GM19324 (cell line): ENCODE measurements at regions not wholly inside any gene's neighbourhood (a gene's known extent, or its start where the extent isn't known, plus 50 kb on each side); places are given as distances from the start of the nearest gene placed in this dataset.

Source experiments
- ATAC-seq: cut with Tn5 transposase; IDR thresholded peaks from one replicate; pipeline ENCODE4 v1.9.1; 2021; ENCODE audit warnings: mild to moderate bottlenecking, moderate library complexity; ENCODE audit not compliant: unreplicated experiment, low FRiP score

DNA sequence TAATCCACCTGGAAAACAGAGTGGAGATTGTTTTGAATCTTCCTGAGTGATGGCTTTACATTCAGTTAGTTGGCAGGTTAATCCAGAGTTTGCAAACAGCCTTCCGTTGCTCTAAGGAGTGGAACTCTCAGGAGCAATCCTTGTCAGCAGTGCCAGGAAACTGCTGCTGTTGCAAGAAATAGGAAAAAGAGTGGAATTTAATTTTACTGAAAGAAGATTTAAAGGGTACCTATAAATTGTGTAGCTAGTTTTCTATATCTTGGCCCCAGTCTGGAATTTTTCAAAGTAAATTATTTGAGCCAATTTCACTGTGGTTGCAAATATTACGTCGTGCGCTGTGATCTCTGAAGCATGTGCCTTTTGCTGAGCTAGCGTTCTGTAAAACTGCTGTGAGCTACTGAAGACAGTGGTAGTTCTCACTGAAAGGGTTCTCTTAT is 55.5 kb upstream of the SLC5A12 start:
- no peak for ATAC-seq

GRCh38 chr11:26778000-26778757 is 56.3 kb upstream of the SLC5A12 start:
- no peak for ATAC-seq

GRCh38 chr11:26779074-26779865 is 57.4 kb upstream of the SLC5A12 start:
- no peak for ATAC-seq

- no peak for ATAC-seq
These were observed 58.7 kb upstream of the SLC5A12 start for GRCh38 chr11:26780376-26781085.

- no peak for ATAC-seq
These were observed 60.5 kb upstream of the SLC5A12 start for GRCh38 chr11:26782220-26782965.

GRCh38 chr11:26783997-26784396 is 62.1 kb upstream of the SLC5A12 start:
- ATAC-seq = no peak

- no peak for ATAC-seq
These were observed 68.9 kb upstream of the SLC5A12 start for GRCh38 chr11:26790738-26791137.

GRCh38 chr11:26792941-26793340 is 71.1 kb upstream of the SLC5A12 start:
- ATAC-seq = no peak

DNA sequence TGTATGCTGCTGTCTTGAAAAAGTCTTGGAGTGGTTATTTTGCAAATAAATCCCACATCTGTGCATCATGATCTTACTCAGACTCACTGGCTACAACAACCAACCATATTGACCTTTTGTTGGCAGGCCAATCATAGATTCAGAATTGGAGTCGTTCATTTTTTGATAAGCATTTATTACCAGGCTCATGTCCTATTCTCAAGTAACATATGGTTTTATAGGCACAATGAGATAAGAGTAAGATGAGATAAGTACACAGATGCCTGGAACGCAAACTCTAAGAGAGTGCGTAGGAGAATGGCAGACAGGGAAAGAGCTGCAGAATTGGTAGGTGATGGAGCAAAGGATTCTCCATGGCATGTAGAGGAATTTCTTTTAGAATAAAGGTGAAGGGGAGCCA is 71.6 kb upstream of the SLC5A12 start:
- ATAC-seq = no peak

DNA sequence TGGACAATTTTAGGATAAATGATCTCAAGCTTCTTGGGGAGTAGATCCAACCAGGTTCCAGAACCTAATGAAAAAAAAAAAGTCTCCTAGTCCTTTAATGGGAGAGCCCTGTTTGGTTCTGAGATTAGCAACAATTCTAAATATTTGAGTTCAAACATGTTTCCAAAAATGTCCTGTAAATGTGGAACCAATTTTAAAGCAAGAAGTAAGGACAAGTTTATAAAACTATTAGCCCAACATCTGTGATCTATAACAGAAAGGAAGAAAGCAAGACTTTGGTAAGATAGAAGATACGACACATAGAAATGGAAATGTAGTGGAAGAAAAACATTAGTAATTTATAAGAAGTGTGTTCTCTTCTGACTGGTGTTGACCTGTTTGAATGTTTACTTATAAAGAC is 79.7 kb upstream of the SLC5A12 start:
- ATAC-seq = no peak

- no peak for ATAC-seq
These were observed 83.1 kb upstream of the SLC5A12 start for GRCh38 chr11:26805001-26805400.

- no peak for ATAC-seq
These were observed 84.4 kb upstream of the SLC5A12 start for GRCh38 chr11:26806219-26806618.

- ATAC-seq = no peak
These were observed 98.9 kb upstream of the SLC5A12 start for GRCh38 chr11:26820739-26821138.

DNA sequence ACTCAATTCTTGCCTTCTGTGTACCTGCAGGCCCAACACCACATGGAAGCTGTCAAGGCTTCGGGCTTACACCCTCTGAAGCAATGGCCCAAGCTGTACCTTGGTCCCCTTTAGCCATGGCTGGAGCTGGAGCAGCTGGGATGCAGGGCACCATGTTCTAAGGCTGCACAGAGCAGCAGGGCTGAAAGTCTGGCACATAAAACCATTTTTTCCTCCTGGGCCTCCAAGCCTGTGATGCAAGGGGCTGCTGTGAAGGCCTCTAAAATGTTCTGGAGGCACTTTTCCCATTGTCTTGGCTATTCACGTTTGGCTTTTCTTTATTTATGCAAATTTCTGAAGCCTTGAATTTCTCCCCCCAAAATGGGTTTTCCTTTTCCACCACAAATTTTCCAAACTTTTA is 102.1 kb upstream of the SLC5A12 start:
- no peak for ATAC-seq

GRCh38 chr11:26827567-26828081 is 105.8 kb upstream of the SLC5A12 start:
- no peak for ATAC-seq

- ATAC-seq = no peak
These were observed 106.4 kb upstream of the SLC5A12 start for GRCh38 chr11:26828288-26828687.

DNA sequence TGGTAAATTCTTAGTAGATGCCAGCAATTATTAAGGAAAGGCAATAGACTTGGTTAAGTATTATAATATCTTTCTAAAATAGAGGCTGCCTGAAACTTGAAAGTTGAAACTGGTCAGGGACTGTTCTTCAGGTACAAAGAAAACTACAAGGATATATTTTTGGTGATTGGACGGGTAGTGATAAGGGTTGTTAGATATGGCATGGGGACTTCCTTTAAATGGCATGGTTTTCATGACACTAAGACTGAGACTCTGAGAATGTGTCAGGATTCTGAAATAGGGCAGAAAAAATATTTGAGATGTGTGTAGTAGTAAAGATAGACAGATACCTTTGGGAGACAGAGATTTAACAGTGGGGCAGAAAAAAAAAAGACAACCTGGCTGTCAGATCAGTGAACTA is 108.4 kb upstream of the SLC5A12 start:
- ATAC-seq = no peak

DNA sequence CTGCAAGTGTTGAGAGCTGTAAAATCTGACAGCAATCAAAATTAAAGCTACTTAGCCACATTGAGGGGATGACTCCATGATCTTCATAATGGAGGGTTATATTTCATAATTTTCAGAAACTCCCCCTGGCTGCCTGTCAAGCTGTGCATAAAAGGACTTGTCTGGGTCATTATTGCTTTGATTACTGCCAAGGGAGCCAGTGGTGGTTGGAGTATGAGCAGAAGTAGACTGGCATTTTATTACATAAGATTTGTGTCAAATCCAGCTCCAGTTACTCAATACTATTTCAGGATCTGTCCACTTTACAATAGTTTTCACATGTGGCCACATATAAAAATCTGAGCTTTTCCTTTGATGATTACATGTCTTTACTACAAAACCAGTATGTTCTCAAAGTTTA is 108.9 kb upstream of the SLC5A12 start:
- no peak for ATAC-seq

- ATAC-seq = no peak
These were observed 112.7 kb upstream of the SLC5A12 start for GRCh38 chr11:26834601-26835000.

DNA sequence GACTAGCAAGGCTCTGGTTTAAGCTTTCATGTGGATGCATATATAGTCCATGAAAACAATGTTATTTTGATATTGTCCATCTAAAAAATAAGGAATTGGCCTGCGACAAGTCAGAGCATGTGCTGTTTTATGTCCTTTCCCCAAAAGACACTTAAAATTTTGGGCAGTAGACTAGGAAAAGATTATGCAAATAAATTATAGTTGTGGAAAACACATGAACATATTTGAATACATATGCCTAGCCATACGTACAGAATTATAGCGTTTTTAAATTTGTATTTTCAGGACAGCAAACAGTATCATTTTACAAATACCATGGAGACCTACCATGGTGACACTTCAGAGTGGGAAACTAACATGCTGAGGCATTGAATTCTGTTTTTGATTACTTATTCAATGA is 113.8 kb upstream of the SLC5A12 start:
- ATAC-seq = no peak
